T-helper 1 cell treated with Interleukin-12 subunit alpha and Interleukin-12 subunit beta and Interleukin-4 antibody, amounts not matched to agents 30 μg/mL and 1 μg/mL, for 36 hours (primary cell): ENCODE measurements at regions not wholly inside any gene's neighbourhood (a gene's known extent, or its start where the extent isn't known, plus 50 kb on each side); places are given as distances from the start of the nearest gene placed in this dataset.

Source experiments
- H3K27ac Mint-ChIP-seq: one replicate; pipeline ENCODE4 v1.8.0; 2021; ENCODE audit warnings: mild to moderate bottlenecking, mixed read lengths
- H3K27me3 Mint-ChIP-seq: one replicate; pipeline ENCODE4 v1.8.0; 2021; ENCODE audit warnings: low read depth, mixed read lengths
- H3K36me3 Mint-ChIP-seq: one replicate; pipeline ENCODE4 v1.8.0; 2021; ENCODE audit warnings: low read depth, mixed read lengths
- H3K4me1 Mint-ChIP-seq: one replicate; pipeline ENCODE4 v1.8.0; 2021; ENCODE audit warnings: low read depth, mixed read lengths
- H3K4me3 Mint-ChIP-seq: one replicate; pipeline ENCODE4 v1.8.0; 2021; ENCODE audit warnings: mild to moderate bottlenecking, moderate library complexity, mixed read lengths
- H3K9me3 Mint-ChIP-seq: one replicate; pipeline ENCODE4 v1.8.0; 2021; ENCODE audit warnings: mixed read lengths

- Mint-ChIP-seq H3K4me1 (peaks cover 5% of the 10 kb centered on the region), H3K27ac (no peak overlapping the region), H3K4me3 (no peak overlapping the region)
Observed at GRCh38 chr10:62734781-62735463, 69.6 kb upstream of the ADO start.

DNA sequence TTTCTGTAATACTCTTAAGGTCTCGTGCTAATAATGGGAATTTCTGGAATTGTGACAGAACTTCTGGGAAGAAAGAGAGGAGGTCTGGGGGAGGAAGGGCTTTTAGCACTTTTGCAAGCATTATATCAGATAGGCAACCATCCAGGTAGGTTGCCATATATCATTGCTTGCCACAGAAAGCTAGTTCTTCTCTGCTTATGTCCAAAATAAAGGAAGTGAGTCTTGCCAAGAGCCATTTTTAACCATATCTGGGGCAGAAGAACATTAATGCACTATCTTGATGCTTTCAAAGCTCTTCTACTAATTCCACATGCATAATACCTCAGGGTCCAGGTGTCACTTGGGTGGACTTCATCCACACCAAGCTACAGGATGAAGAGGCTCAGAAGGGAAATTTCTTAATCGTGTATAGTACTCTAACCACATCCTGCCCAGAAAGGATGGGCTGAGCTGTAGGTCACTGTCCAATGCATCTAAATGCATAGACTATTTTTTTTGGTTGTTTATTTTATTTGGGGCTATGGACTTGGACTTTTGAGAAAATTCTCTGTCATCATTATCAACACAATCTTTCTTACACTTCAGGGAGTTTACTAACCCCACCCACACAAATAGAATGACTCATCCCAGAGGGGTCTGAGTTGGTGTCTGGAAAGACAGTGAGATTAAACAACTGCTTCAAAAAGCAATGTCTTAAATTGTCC, 68.9 kb upstream of the ADO start:
- peaks cover 5% of the 10 kb centered on the region for H3K4me1 Mint-ChIP-seq
- no peak overlapping the region for H3K27ac Mint-ChIP-seq
- H3K4me3 Mint-ChIP-seq: no peak overlapping the region
- H3K36me3 Mint-ChIP-seq: no peaks in the 10 kb centered on the region
- H3K9me3 Mint-ChIP-seq: no peaks in the 10 kb centered on the region
- H3K27me3 Mint-ChIP-seq: peaks cover 14% of the 10 kb centered on the region

More at GRCh38 chr10:62734781-62735463, 69.6 kb upstream of the ADO start:
- Mint-ChIP-seq H3K9me3 (no peaks in the 10 kb centered on the region), H3K27me3 (peaks cover 12% of the 10 kb centered on the region), H3K36me3 (no peaks in the 10 kb centered on the region)

DNA sequence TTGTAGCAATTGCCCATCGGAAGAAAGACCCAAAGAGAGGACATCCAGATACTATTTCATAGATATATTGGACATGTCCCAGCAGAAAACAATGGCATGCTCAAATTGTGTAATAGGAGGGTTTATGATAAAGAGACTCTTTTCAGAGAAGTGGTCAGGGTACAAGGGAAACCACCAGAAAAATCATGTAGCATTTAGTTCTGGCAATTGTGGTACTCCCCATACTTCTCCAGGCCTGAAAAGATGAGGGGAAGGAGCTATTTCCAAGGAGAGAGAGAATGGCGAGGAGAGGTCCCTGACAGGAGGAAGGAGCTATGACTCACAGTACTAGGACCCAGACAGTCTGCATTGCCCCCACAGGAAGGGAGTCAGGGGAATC, 68.4 kb upstream of the ADO start:
- Mint-ChIP-seq H3K27ac (no peak overlapping the region), H3K27me3 (peaks cover 14% of the 10 kb centered on the region), H3K4me1 (peaks cover 5% of the 10 kb centered on the region), H3K36me3 (no peaks in the 10 kb centered on the region), H3K4me3 (no peak overlapping the region), H3K9me3 (no peaks in the 10 kb centered on the region)

GRCh38 chr10:62738916-62739315, 65.6 kb upstream of the ADO start:
- Mint-ChIP-seq H3K4me3 (no peak overlapping the region), H3K4me1 (peaks cover 10% of the 10 kb centered on the region), H3K27ac (no peak overlapping the region), H3K9me3 (no peaks in the 10 kb centered on the region), H3K27me3 (peaks cover 9% of the 10 kb centered on the region), H3K36me3 (no peaks in the 10 kb centered on the region)

DNA sequence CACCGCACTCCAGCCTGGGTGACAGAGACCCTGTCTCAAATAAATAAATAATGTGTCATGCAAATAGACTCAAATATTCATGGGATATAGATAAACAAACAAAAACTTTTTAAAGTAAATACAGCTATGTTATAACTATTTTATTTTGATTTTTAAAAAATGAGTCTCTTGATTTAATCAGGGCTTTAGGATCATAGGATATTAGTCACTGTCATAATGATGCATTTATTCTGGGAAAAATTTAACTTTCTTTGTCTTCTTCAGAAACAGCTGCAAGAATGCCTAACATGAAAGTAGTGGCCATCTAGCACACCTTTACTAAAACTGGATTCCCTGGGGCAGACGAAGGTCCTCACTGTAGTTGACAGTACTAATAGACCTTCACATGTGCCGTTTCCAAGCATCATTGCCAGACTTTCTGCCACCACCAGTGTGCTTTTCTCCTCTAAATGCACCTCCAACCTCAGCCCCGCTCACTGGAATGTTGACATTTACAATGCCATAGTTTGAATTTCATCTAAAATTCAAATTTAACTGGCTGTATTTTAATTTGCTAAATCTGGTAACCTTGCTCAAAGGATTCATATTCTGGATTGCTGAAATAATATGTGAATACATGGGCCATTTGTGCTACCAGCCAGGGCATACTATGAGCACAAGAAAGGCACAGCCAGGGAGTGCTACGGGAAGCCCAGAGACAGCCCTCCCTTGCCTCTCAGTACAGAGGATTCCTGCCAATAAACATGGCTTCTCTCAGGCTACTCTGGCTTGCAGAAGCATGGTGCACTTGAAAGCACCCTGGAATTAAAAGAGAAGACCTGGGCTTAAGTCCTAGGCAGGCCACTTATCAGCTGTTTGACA, 63.4 kb upstream of the ADO start:
- Mint-ChIP-seq H3K4me1 (peaks cover 10% of the 10 kb centered on the region), H3K4me3 (no peak overlapping the region), H3K36me3 (no peaks in the 10 kb centered on the region), H3K9me3 (no peaks in the 10 kb centered on the region), H3K27ac (no peak overlapping the region), H3K27me3 (peaks cover 9% of the 10 kb centered on the region)

- H3K4me3 Mint-ChIP-seq: no peak overlapping the region
- H3K4me1 Mint-ChIP-seq: peaks cover 8% of the 10 kb centered on the region
- no peak overlapping the region for H3K27ac Mint-ChIP-seq
- H3K27me3 Mint-ChIP-seq: peaks cover 9% of the 10 kb centered on the region
- H3K36me3 Mint-ChIP-seq: peaks cover under 1% of the 10 kb centered on the region
- no peaks in the 10 kb centered on the region for H3K9me3 Mint-ChIP-seq
Observed at GRCh38 chr10:62741996-62742395, 62.5 kb upstream of the ADO start.

- H3K4me1 Mint-ChIP-seq: peaks cover 5% of the 10 kb centered on the region
- H3K9me3 Mint-ChIP-seq: no peaks in the 10 kb centered on the region
- no peak overlapping the region for H3K4me3 Mint-ChIP-seq
- H3K27ac Mint-ChIP-seq: no peak overlapping the region
- peaks cover 4% of the 10 kb centered on the region for H3K36me3 Mint-ChIP-seq
- H3K27me3 Mint-ChIP-seq: peaks cover 9% of the 10 kb centered on the region
Observed at GRCh38 chr10:62742536-62743061, 61.9 kb upstream of the ADO start.

DNA sequence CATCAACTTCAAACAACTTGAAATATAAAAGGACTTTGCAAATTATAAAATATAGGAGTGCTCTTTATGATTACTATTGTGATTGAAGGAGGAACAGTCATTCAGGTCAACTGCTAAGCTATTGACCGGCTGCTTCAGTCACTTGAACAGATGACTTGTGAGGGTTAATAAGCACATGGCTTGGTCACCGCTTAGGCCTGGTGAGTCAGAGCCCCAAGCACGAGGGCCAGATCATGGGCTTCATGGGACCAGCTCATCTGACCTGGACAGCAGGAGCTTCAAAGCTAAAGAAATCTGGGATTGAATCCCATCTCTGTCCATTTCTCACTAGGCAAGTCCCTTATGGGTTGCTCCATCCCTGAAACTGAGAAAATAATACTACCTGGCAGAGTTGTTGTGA, 60.4 kb upstream of the ADO start:
- H3K4me3 Mint-ChIP-seq: no peak overlapping the region
- peaks cover 15% of the 10 kb centered on the region for H3K4me1 Mint-ChIP-seq
- peaks cover 4% of the 10 kb centered on the region for H3K36me3 Mint-ChIP-seq
- no peaks in the 10 kb centered on the region for H3K9me3 Mint-ChIP-seq
- H3K27ac Mint-ChIP-seq: no peak overlapping the region
- peaks cover 7% of the 10 kb centered on the region for H3K27me3 Mint-ChIP-seq

GRCh38 chr10:62745581-62745980, 58.9 kb upstream of the ADO start:
- H3K27me3 Mint-ChIP-seq: no peaks in the 10 kb centered on the region
- H3K9me3 Mint-ChIP-seq: no peaks in the 10 kb centered on the region
- H3K27ac Mint-ChIP-seq: no peak overlapping the region
- H3K4me1 Mint-ChIP-seq: peaks cover 18% of the 10 kb centered on the region
- no peak overlapping the region for H3K4me3 Mint-ChIP-seq
- H3K36me3 Mint-ChIP-seq: peaks cover 4% of the 10 kb centered on the region

DNA sequence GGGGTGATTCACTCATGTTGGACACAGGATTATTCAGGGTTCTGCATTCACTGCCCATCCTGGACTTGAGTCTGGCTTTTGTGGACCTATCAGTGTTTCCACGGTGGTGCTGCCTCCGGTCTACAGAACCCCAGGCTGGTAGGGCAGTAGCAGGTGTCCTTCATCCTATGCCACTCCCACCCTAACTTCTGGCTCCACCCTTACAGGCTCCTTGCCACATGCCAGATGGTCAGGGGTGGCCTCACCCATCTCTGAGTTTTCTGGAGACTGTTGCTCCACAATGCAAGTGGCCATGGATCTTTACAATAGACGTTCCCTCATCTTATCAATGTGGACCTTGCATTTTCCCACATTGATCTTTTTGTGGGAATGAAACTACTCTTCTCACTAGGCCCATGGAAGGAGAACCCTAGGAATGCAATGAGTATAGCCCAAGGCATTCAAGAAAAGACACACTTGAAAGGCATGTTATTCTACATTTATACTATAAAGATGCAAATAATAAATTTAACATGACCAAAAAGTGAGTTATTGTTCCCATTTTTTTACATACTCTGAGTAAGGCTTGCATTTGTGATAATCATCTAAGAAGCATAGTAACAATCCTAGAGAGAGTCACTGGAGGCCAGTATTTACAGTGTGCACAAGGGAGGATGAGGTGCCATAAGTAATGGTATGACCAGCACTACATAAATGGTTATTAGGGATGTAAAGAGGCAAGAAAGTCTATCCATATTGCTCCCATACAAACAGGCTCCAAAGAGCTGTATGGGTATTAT, 57.4 kb upstream of the ADO start:
- Mint-ChIP-seq H3K4me3 (no peak overlapping the region), H3K36me3 (peaks cover 6% of the 10 kb centered on the region), H3K27me3 (no peaks in the 10 kb centered on the region), H3K9me3 (no peaks in the 10 kb centered on the region), H3K27ac (no peak overlapping the region), H3K4me1 (peaks cover 18% of the 10 kb centered on the region)

DNA sequence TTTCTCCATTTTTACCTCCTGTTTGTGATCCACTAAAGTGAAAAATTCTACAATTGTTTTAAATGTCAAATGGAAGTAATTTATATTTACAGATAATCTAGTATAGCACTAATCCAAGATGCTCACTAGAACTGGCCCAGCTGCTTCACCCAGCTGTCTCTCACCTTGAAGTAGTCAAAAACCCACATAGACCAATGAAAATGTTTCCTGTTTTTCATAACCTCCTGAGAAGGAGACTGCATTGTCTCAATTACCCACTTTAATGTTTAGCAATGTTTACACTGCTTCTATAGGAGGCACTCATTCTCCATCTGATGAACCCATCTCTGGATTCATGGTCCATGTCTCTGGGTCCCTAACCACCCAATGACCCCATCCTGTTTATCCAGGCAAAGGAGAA, 56.1 kb upstream of the ADO start:
- peaks cover 7% of the 10 kb centered on the region for H3K27me3 Mint-ChIP-seq
- H3K4me3 Mint-ChIP-seq: no peak overlapping the region
- H3K36me3 Mint-ChIP-seq: peaks cover 6% of the 10 kb centered on the region
- H3K27ac Mint-ChIP-seq: no peak overlapping the region
- no peaks in the 10 kb centered on the region for H3K9me3 Mint-ChIP-seq
- H3K4me1 Mint-ChIP-seq: peaks cover 13% of the 10 kb centered on the region

DNA sequence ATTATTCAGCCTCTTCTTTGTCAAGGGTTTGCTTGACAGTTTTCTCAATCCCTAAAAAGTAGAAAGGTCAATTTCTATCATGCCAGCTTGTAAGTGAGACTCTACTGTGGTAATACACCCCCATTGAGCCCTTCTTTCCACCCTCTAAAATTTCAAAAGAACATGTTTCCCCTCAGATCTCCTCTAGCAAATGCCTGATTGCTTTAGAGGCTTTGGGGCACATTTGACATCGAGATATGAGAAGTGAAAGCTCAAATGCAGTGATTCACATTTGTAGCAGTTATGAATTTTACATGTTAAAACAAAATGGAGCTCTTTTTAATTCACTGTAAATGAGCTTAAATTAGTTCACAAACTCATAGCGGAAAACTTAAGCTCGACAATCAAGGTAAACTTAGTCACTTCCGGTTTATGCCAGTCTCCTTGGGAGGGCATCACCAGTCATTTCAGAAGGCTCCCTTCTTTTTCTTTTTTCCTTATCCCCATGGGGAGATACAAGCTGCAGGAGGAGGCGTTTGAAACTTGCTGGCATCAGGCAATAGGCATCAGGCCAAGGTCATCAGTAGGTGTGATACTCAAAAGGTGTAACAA, 55.3 kb upstream of the ADO start:
- H3K9me3 Mint-ChIP-seq: no peaks in the 10 kb centered on the region
- H3K27me3 Mint-ChIP-seq: peaks cover 10% of the 10 kb centered on the region
- no peak overlapping the region for H3K4me3 Mint-ChIP-seq
- H3K27ac Mint-ChIP-seq: no peak overlapping the region
- H3K36me3 Mint-ChIP-seq: peaks cover 6% of the 10 kb centered on the region
- H3K4me1 Mint-ChIP-seq: peaks cover 16% of the 10 kb centered on the region
